ENCODE measurements at regions not wholly inside any gene's neighbourhood (a gene's known extent, or its start where the extent isn't known, plus 50 kb on each side); places are given as distances from the start of the nearest gene placed in this dataset.

DNA sequence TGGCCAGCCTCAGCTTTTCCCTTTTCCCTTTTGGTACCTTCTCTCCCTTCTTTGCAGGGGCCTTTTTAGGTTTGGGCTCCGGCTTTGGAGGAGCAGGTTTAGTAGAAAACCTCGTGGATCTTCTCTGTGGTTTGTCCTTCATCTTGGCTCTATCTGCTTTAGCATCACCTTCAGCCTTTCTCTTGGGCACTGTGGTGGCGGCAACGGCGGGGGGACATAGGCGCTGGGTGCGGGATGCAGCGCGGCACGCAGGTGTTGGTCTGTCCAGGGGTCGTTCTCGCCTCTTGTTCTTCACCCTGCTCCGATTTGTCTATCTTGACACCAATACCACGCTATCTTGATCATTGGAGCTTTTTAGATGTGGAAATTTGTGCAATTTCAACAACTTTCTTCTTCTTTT lies 64.5 kb upstream of the SMAD3 start:
- no peak overlapping the region for H3K4me3 ChIP-seq
- intact Hi-C loops (cut with DNase I; ENCODE audit: low total_unique reads) (no loop called here), in situ Hi-C loops (cut with MboI; ENCODE audit: low pct_ligation_motif_present in 1 of 4, low pct_unique_long_range_greater_than_20kb in 1 of 4, low sequenced_read_pairs in 3 of 4) (no loop called here)
- 90 to 91% methylated on average over 14 of the region's 14 CpGs for WGBS, 2 donors (ENCODE audit: low coverage in 1 of 2)
- H3K27ac ChIP-seq: no peak overlapping the region
- no peaks in the 10 kb centered on the region for H3K27me3 ChIP-seq
- H3K9me3 ChIP-seq: no peaks in the 10 kb centered on the region
- no peaks in the 10 kb centered on the region for H3K4me1 ChIP-seq
- DNase-seq: no peak
- H3K36me3 ChIP-seq: no peaks in the 10 kb centered on the region
- no peak for TF ChIP-seq POLR2A (IDR thresholded peaks at IDR 0.05)
- TF ChIP-seq, protein P1, sequence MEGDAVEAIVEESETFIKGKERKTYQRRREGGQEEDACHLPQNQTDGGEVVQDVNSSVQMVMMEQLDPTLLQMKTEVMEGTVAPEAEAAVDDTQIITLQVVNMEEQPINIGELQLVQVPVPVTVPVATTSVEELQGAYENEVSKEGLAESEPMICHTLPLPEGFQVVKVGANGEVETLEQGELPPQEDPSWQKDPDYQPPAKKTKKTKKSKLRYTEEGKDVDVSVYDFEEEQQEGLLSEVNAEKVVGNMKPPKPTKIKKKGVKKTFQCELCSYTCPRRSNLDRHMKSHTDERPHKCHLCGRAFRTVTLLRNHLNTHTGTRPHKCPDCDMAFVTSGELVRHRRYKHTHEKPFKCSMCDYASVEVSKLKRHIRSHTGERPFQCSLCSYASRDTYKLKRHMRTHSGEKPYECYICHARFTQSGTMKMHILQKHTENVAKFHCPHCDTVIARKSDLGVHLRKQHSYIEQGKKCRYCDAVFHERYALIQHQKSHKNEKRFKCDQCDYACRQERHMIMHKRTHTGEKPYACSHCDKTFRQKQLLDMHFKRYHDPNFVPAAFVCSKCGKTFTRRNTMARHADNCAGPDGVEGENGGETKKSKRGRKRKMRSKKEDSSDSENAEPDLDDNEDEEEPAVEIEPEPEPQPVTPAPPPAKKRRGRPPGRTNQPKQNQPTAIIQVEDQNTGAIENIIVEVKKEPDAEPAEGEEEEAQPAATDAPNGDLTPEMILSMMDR (IDR thresholded peaks at IDR 0.05): no peak
- no peak for TF ChIP-seq POLR2AphosphoS5 (IDR thresholded peaks at IDR 0.05)
- TF ChIP-seq EP300 (IDR thresholded peaks at IDR 0.05; ENCODE audit: low read depth): no peak

DNA sequence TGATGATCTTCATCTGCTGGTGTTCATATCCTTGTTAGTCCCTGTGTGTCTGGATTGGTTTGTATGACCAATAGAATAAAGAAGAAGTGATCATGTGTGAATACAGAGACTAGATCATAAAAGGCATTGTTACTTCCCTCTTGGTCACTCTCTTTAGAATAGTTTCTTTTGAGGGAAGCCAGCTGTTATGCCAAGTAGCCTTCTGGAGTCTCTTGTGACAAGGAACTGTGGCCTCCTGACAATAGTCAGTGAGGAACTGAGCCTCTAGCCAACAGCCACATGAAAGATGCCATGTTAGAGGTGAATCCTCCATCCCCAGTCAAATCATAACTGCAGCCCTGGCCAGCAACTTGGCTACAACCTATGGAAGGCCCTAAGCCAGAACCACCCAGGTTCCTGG lies 63.0 kb upstream of the SMAD3 start:
- Histone ChIP-seq H3K27ac (no peak overlapping the region), H3K27me3 (no peaks in the 10 kb centered on the region), H3K4me1 (no peaks in the 10 kb centered on the region), H3K4me3 (no peak overlapping the region), H3K36me3 (no peaks in the 10 kb centered on the region), H3K9me3 (no peaks in the 10 kb centered on the region)
- no peak for DNase-seq
- TF ChIP-seq, protein P1 (IDR thresholded peaks at IDR 0.05): no peak
- no peak for TF ChIP-seq POLR2A (IDR thresholded peaks at IDR 0.05)
- TF ChIP-seq EP300 (IDR thresholded peaks at IDR 0.05; ENCODE audit: low read depth): no peak
- no peak for TF ChIP-seq POLR2AphosphoS5 (IDR thresholded peaks at IDR 0.05)
- intact Hi-C loops (cut with DNase I; ENCODE audit: low total_unique reads): no loop called here
- in situ Hi-C loops (cut with MboI; ENCODE audit: low pct_ligation_motif_present in 1 of 4, low pct_unique_long_range_greater_than_20kb in 1 of 4, low sequenced_read_pairs in 3 of 4): no loop called here

DNA sequence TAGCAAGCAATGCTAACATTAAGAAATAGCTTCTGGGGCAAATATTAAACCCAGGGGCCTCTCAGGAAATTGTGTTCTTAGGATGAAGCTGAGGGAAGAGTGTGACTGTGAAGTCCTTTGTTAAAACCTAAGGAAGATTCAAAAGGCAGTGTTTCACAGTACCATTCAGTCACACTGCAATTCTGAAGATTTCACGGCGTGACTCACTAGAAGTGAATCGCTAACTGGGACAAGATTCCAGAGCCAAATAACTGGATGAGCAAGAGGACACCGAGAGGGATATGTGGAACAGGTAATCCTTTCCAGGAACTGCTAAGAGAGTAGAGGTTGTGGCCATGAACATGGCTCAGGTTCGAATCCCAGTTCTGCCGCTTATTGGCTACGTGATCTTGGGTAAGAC lies 61.8 kb upstream of the SMAD3 start:
- DNase-seq: no peak
- no peaks in the 10 kb centered on the region for H3K36me3 ChIP-seq
- no peak overlapping the region for H3K4me3 ChIP-seq
- WGBS, 2 donors (ENCODE audit: low coverage in 1 of 2): 89 to 98% methylated on average over 7 of the region's 7 CpGs
- no peaks in the 10 kb centered on the region for H3K9me3 ChIP-seq
- H3K27me3 ChIP-seq: no peaks in the 10 kb centered on the region
- intact Hi-C loops (cut with DNase I; ENCODE audit: low total_unique reads) (no loop called here), in situ Hi-C loops (cut with MboI; ENCODE audit: low pct_ligation_motif_present in 1 of 4, low pct_unique_long_range_greater_than_20kb in 1 of 4, low sequenced_read_pairs in 3 of 4) (no loop called here)
- H3K27ac ChIP-seq: no peak overlapping the region
- TF ChIP-seq EP300 (IDR thresholded peaks at IDR 0.05; ENCODE audit: low read depth) (no peak), POLR2AphosphoS5 (IDR thresholded peaks at IDR 0.05) (no peak), POLR2A (IDR thresholded peaks at IDR 0.05) (no peak)
- TF ChIP-seq, protein P1 (IDR thresholded peaks at IDR 0.05): no peak
- H3K4me1 ChIP-seq: no peaks in the 10 kb centered on the region

DNA sequence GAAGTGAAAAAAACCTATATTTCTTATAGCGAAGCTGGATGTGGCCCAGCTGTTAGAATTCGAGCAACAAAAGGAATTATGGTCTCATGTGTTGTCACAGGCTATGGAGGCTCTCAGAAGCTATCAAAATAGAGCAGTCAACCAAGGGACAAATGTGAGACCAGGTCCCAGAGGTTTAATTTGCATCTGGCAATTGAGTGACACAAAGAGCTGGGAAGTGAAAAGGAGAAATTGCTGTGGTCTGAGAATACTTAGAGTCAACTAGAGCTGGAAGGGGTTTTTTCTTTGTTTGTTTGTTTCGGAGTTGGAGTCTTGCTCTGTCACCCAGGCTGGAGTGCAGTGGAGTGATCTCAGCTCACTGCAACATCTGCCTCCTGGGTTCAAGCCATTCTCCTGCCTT lies 61.3 kb upstream of the SMAD3 start:
- in situ Hi-C loops (cut with MboI; ENCODE audit: low pct_ligation_motif_present in 1 of 4, low pct_unique_long_range_greater_than_20kb in 1 of 4, low sequenced_read_pairs in 3 of 4): no loop called here
- intact Hi-C loops (cut with DNase I; ENCODE audit: low total_unique reads): no loop called here
- TF ChIP-seq POLR2A (IDR thresholded peaks at IDR 0.05): no peak
- no peak for TF ChIP-seq POLR2AphosphoS5 (IDR thresholded peaks at IDR 0.05)
- TF ChIP-seq, protein P1 (IDR thresholded peaks at IDR 0.05): no peak
- TF ChIP-seq EP300 (IDR thresholded peaks at IDR 0.05; ENCODE audit: low read depth): no peak
- no peak overlapping the region for H3K4me3 ChIP-seq
- no peaks in the 10 kb centered on the region for H3K36me3 ChIP-seq
- 84 to 100% methylated on average over 1 to 3 of the region's 3 CpGs for WGBS, 2 donors (ENCODE audit: low coverage in 1 of 2)
- H3K27me3 ChIP-seq: no peaks in the 10 kb centered on the region
- H3K4me1 ChIP-seq: no peaks in the 10 kb centered on the region
- DNase-seq: no peak
- H3K9me3 ChIP-seq: no peaks in the 10 kb centered on the region
- H3K27ac ChIP-seq: no peak overlapping the region

All from transverse colon (tissue), 4 donors.